Parathyroid adenoma (tissue), 2 donors: ENCODE measurements at regions not wholly inside any gene's neighbourhood (a gene's known extent, or its start where the extent isn't known, plus 50 kb on each side); places are given as distances from the start of the nearest gene placed in this dataset.

Source experiments
- H2AFZ ChIP-seq: fragments of 300-600 bp; sonication (generic); one replicate; pipeline ENCODE4 v1.7.0; 2017; ENCODE audit warnings: antibody characterized with exemption, mild to moderate bottlenecking
- H3K27ac ChIP-seq: fragments of 300-600 bp; sonication (generic); one replicate; pipeline ENCODE4 v1.7.0; 2017
- H3K27me3 ChIP-seq: fragments of 300-600 bp; sonication (generic); one replicate; pipeline ENCODE4 v1.7.0; 2017; ENCODE audit warnings: low read length; ENCODE audit not compliant: control insufficient read depth, insufficient read depth
- H3K36me3 ChIP-seq: fragments of 300-600 bp; sonication (generic); one replicate; pipeline ENCODE4 v1.7.0; 2017; ENCODE audit warnings: low read length; ENCODE audit not compliant: control insufficient read depth, insufficient read depth
- H3K4me1 ChIP-seq: fragments of 300-600 bp; sonication (generic); one replicate; pipeline ENCODE4 v1.7.0; 2017; ENCODE audit warnings: control low read depth
- H3K4me2 ChIP-seq: fragments of 300-600 bp; sonication (generic); one replicate; pipeline ENCODE4 v1.7.0; 2017; ENCODE audit warnings: low read length
- H3K4me3 ChIP-seq: fragments of 300-600 bp; sonication (generic); one replicate; pipeline ENCODE4 v1.7.0; 2017; ENCODE audit warnings: low read depth, low read length
- H3K79me2 ChIP-seq: fragments of 300-600 bp; sonication (generic); one replicate; pipeline ENCODE4 v1.7.0; 2017; ENCODE audit warnings: control low read depth
- H3K9ac ChIP-seq: fragments of 300-600 bp; sonication (generic); one replicate; pipeline ENCODE4 v1.7.0; 2017; ENCODE audit warnings: mild to moderate bottlenecking
- H3K9me3 ChIP-seq: fragments of 300-600 bp; sonication (generic); one replicate; pipeline ENCODE4 v1.7.0; 2017; ENCODE audit warnings: low read length; ENCODE audit not compliant: control insufficient read depth
- CTCF ChIP-seq: fragments of 300-600 bp; sonication (generic); IDR thresholded peaks from one replicate; pipeline ENCODE4 v1.7.0; 2017; ENCODE audit warnings: antibody characterized with exemption, mild to moderate bottlenecking
- donor health status: primary hyperparathyroidism.

GRCh38 chr11:81825346-81825745 lies 908.3 kb downstream of the FAM181B start:
- H3K27ac ChIP-seq, result no peak overlapping the region
- no peak overlapping the region for H3K9ac ChIP-seq
- no peaks in the 10 kb centered on the region for H3K9me3 ChIP-seq
- H3K4me1 ChIP-seq, result no peaks in the 10 kb centered on the region
- no peak for TF ChIP-seq CTCF
- no peaks in the 10 kb centered on the region for H3K79me2 ChIP-seq
- no peak overlapping the region for H3K4me3 ChIP-seq
- no peak overlapping the region for H3K4me2 ChIP-seq
- no peaks in the 10 kb centered on the region for H3K36me3 ChIP-seq
- no peak overlapping the region for H2AFZ ChIP-seq
- no peaks in the 10 kb centered on the region for H3K27me3 ChIP-seq

- Histone ChIP-seq H3K27ac (no peak overlapping the region), H3K4me2 (no peak overlapping the region), H3K9me3 (no peaks in the 10 kb centered on the region), H3K4me1 (no peaks in the 10 kb centered on the region), H3K9ac (no peak overlapping the region), H2AFZ (no peak overlapping the region), H3K4me3 (no peak overlapping the region), H3K36me3 (no peaks in the 10 kb centered on the region), H3K79me2 (no peaks in the 10 kb centered on the region), H3K27me3 (no peaks in the 10 kb centered on the region)
- no peak for TF ChIP-seq CTCF
Measured at GRCh38 chr11:81819462-81819861, 914.2 kb downstream of the FAM181B start.

GRCh38 chr11:81804858-81805257 lies 928.8 kb downstream of the FAM181B start:
- Histone ChIP-seq H3K4me1 (no peaks in the 10 kb centered on the region), H3K9me3 (no peaks in the 10 kb centered on the region), H3K9ac (no peak overlapping the region), H3K27ac (no peak overlapping the region), H3K36me3 (no peaks in the 10 kb centered on the region), H3K4me2 (no peak overlapping the region), H2AFZ (no peak overlapping the region), H3K79me2 (no peaks in the 10 kb centered on the region), H3K27me3 (no peaks in the 10 kb centered on the region), H3K4me3 (no peak overlapping the region)
- TF ChIP-seq CTCF, result no peak

GRCh38 chr11:81802591-81802990 lies 931.1 kb downstream of the FAM181B start:
- TF ChIP-seq CTCF, result no peak
- Histone ChIP-seq H3K9ac (no peak overlapping the region), H2AFZ (no peak overlapping the region), H3K9me3 (no peaks in the 10 kb centered on the region), H3K4me2 (no peak overlapping the region), H3K4me3 (no peak overlapping the region), H3K27ac (no peak overlapping the region), H3K27me3 (no peaks in the 10 kb centered on the region), H3K79me2 (no peaks in the 10 kb centered on the region), H3K4me1 (no peaks in the 10 kb centered on the region), H3K36me3 (no peaks in the 10 kb centered on the region)

GRCh38 chr11:81792416-81792815 lies 941.2 kb downstream of the FAM181B start:
- no peak overlapping the region for H3K9ac ChIP-seq
- no peaks in the 10 kb centered on the region for H3K4me1 ChIP-seq
- no peak overlapping the region for H3K4me3 ChIP-seq
- no peak overlapping the region for H3K4me2 ChIP-seq
- no peaks in the 10 kb centered on the region for H3K36me3 ChIP-seq
- no peak for TF ChIP-seq CTCF
- no peak overlapping the region for H2AFZ ChIP-seq
- H3K9me3 ChIP-seq, result no peaks in the 10 kb centered on the region
- H3K79me2 ChIP-seq, result no peaks in the 10 kb centered on the region
- no peak overlapping the region for H3K27ac ChIP-seq
- no peaks in the 10 kb centered on the region for H3K27me3 ChIP-seq
